SU-DHL-6 (cell line): ENCODE measurements at regions not wholly inside any gene's neighbourhood (a gene's known extent, or its start where the extent isn't known, plus 50 kb on each side); places are given as distances from the start of the nearest gene placed in this dataset.

Experiments
- H2AFZ ChIP-seq: fragments of 200-600 bp; sonication (generic); 2 replicates; pipeline ENCODE4 v1.6.1; 2014; ENCODE audit warnings: low read depth, mild to moderate bottlenecking, moderate library complexity, mixed read lengths, antibody characterized with exemption, low read length; ENCODE audit not compliant: severe bottlenecking
- H3F3A ChIP-seq: fragments of 200-600 bp; shearing (Covaris generic); 2 replicates; pipeline ENCODE4 v1.6.0; 2016; ENCODE audit warnings: antibody characterized with exemption, mild to moderate bottlenecking; ENCODE audit not compliant: insufficient read depth
- H3K27ac ChIP-seq: fragments of 200-600 bp; sonication (generic); 2 replicates; pipeline ENCODE4 v1.5.1; 2016; ENCODE audit warnings: low read depth, mild to moderate bottlenecking, low read length, moderate library complexity, mixed read lengths
- H3K27me3 ChIP-seq: fragments of 200-600 bp; sonication (generic), shearing (Covaris generic); 2 replicates; pipeline ENCODE4 v1.6.0; 2014; ENCODE audit warnings: mild to moderate bottlenecking, low read length
- H3K36me3 ChIP-seq: fragments of 200-600 bp; sonication (generic); 2 replicates; pipeline ENCODE4 v1.6.1; 2014; ENCODE audit warnings: mild to moderate bottlenecking, low read length, mixed read lengths
- H3K4me2 ChIP-seq: fragments of 300-600, 200-600 bp; shearing (Covaris generic), sonication (generic); 2 replicates; pipeline ENCODE4 v1.6.0; 2014; ENCODE audit warnings: low read length, low read depth, mild to moderate bottlenecking; ENCODE audit not compliant: poor library complexity, severe bottlenecking
- H3K4me3 ChIP-seq: fragments of 200-600 bp; sonication (generic); 2 replicates; pipeline ENCODE4 v1.5.1; 2014; ENCODE audit warnings: antibody characterized with exemption, low read length, mild to moderate bottlenecking, mixed read lengths; ENCODE audit not compliant: insufficient read depth, poor library complexity, severe bottlenecking
- H3K79me2 ChIP-seq: fragments of 200-600 bp; sonication (generic); 2 replicates; pipeline ENCODE4 v1.6.1; 2014; ENCODE audit warnings: mild to moderate bottlenecking, low read length, moderate library complexity; ENCODE audit not compliant: insufficient read depth
- H3K9ac ChIP-seq: fragments of 200-600 bp; sonication (generic); 2 replicates; pipeline ENCODE4 v1.7.0; 2014; ENCODE audit warnings: mild to moderate bottlenecking, low read length
- H3K9me2 ChIP-seq: fragments of 200-600 bp; sonication (generic); replicated peaks from 2 replicates; pipeline ENCODE4 v1.6.1; 2014; ENCODE audit warnings: low read length; ENCODE audit not compliant: insufficient read depth
- H3K9me3 ChIP-seq: fragments of 200-600 bp; sonication (generic); 2 replicates; pipeline ENCODE4 v1.6.1; 2014; ENCODE audit warnings: low read length, mixed read lengths; ENCODE audit not compliant: insufficient read depth
- H4K20me1 ChIP-seq: fragments of 200-600 bp; sonication (generic); 2 replicates; pipeline ENCODE4 v1.6.1; 2014; ENCODE audit warnings: low read depth, mild to moderate bottlenecking, antibody characterized with exemption, low read length, moderate library complexity, mixed read lengths
- CTCF ChIP-seq: fragments of 200-600 bp; sonication (generic); IDR thresholded peaks from one replicate; pipeline ENCODE4 v1.5.1; 2017; ENCODE audit warnings: antibody characterized with exemption, mild to moderate bottlenecking, low read length, moderate library complexity; ENCODE audit not compliant: insufficient read depth, poor library complexity, severe bottlenecking
- EZH2phosphoT487 ChIP-seq: fragments of 200-600 bp; sonication (generic), shearing (Covaris generic); conservative IDR thresholded peaks from 2 replicates; pipeline ENCODE4 v1.6.1; 2018; ENCODE audit warnings: mild to moderate bottlenecking, antibody characterized with exemption, low read length, moderate library complexity, mixed read lengths

GRCh38 chr20:20829681-20830080, 117.2 kb upstream of the RALGAPA2 start:
- Histone ChIP-seq H3K4me2 (no peak overlapping the region), H3K27me3 (no peaks in the 10 kb centered on the region), H3K27ac (no peak overlapping the region), H4K20me1 (no peaks in the 10 kb centered on the region), H3K4me3 (no peak overlapping the region), H3F3A (no peaks in the 10 kb centered on the region), H3K79me2 (no peaks in the 10 kb centered on the region), H3K9me2 (no peaks in the 10 kb centered on the region), H3K36me3 (no peaks in the 10 kb centered on the region), H3K9me3 (no peaks in the 10 kb centered on the region), H2AFZ (no peak overlapping the region), H3K9ac (no peak overlapping the region)
- TF ChIP-seq CTCF (no peak), EZH2phosphoT487 (no peak)

GRCh38 chr20:20827992-20828597, 115.7 kb upstream of the RALGAPA2 start:
- Histone ChIP-seq H3K27me3 (no peaks in the 10 kb centered on the region), H3K4me2 (no peak overlapping the region), H3K79me2 (no peaks in the 10 kb centered on the region), H2AFZ (no peak overlapping the region), H3F3A (no peaks in the 10 kb centered on the region), H3K4me3 (no peak overlapping the region), H3K9me3 (no peaks in the 10 kb centered on the region), H3K9me2 (no peaks in the 10 kb centered on the region), H3K27ac (no peak overlapping the region), H3K9ac (no peak overlapping the region), H4K20me1 (no peaks in the 10 kb centered on the region), H3K36me3 (no peaks in the 10 kb centered on the region)
- no peak for TF ChIP-seq EZH2phosphoT487
- no peak for TF ChIP-seq CTCF

- Histone ChIP-seq H3K4me3 (no peak overlapping the region), H3K79me2 (no peaks in the 10 kb centered on the region), H3K36me3 (no peaks in the 10 kb centered on the region), H3F3A (no peaks in the 10 kb centered on the region), H3K27me3 (no peaks in the 10 kb centered on the region), H3K9me3 (no peaks in the 10 kb centered on the region), H3K9me2 (no peaks in the 10 kb centered on the region), H3K27ac (no peak overlapping the region), H3K4me2 (no peak overlapping the region), H3K9ac (no peak overlapping the region), H4K20me1 (no peaks in the 10 kb centered on the region), H2AFZ (no peak overlapping the region)
- TF ChIP-seq EZH2phosphoT487 (no peak), CTCF (peak; percentile 60)
Observed at GRCh38 chr20:20824924-20825584, 112.6 kb upstream of the RALGAPA2 start.
